ENCODE measurements at regions not wholly inside any gene's neighbourhood (a gene's known extent, or its start where the extent isn't known, plus 50 kb on each side); places are given as distances from the start of the nearest gene placed in this dataset.
"Not testable (repeated sequence)": the region's sequence is repeated elsewhere in the genome, so short reads cannot be mapped to it uniquely, and the experiment has no call there.

- not testable (repeated sequence) for H3K27ac ChIP-seq (ENCODE audit: low read length); H3K4me3 ChIP-seq (ENCODE audit: low read length); H3K9ac ChIP-seq (ENCODE audit: low read length); H3K4me1 ChIP-seq (ENCODE audit: control insufficient read depth, low read depth, low read length); H3K27me3 ChIP-seq (ENCODE audit: control insufficient read depth, insufficient read depth, low read length); H3K9me3 ChIP-seq (ENCODE audit: control insufficient read depth, low read depth, low read length); H3K36me3 ChIP-seq (ENCODE audit: control insufficient read depth, low read depth, low read length)
These were observed 4092.8 kb upstream of the TPTE start for GRCh38 chr21:6428498-6429092.

- not testable (repeated sequence) for H3K9me3 ChIP-seq (ENCODE audit: control insufficient read depth, low read depth, low read length); H3K4me3 ChIP-seq (ENCODE audit: low read length); H3K36me3 ChIP-seq (ENCODE audit: control insufficient read depth, low read depth, low read length); H3K27me3 ChIP-seq (ENCODE audit: control insufficient read depth, insufficient read depth, low read length); H3K9ac ChIP-seq (ENCODE audit: low read length); H3K27ac ChIP-seq (ENCODE audit: low read length); H3K4me1 ChIP-seq (ENCODE audit: control insufficient read depth, low read depth, low read length)
These were observed 4091.5 kb upstream of the TPTE start for GRCh38 chr21:6429924-6430323.

GRCh38 chr21:6433149-6433548, 4088.2 kb upstream of the TPTE start:
- not testable (repeated sequence) for H3K9me3 ChIP-seq (ENCODE audit: control insufficient read depth, low read depth, low read length); H3K9ac ChIP-seq (ENCODE audit: low read length); H3K4me1 ChIP-seq (ENCODE audit: control insufficient read depth, low read depth, low read length); H3K4me3 ChIP-seq (ENCODE audit: low read length); H3K27me3 ChIP-seq (ENCODE audit: control insufficient read depth, insufficient read depth, low read length); H3K36me3 ChIP-seq (ENCODE audit: control insufficient read depth, low read depth, low read length); H3K27ac ChIP-seq (ENCODE audit: low read length)

GRCh38 chr21:6436205-6436604, 4085.2 kb upstream of the TPTE start:
- not testable (repeated sequence) for H3K36me3 ChIP-seq (ENCODE audit: control insufficient read depth, low read depth, low read length); H3K27me3 ChIP-seq (ENCODE audit: control insufficient read depth, insufficient read depth, low read length); H3K9me3 ChIP-seq (ENCODE audit: control insufficient read depth, low read depth, low read length); H3K4me3 ChIP-seq (ENCODE audit: low read length); H3K4me1 ChIP-seq (ENCODE audit: control insufficient read depth, low read depth, low read length); H3K27ac ChIP-seq (ENCODE audit: low read length); H3K9ac ChIP-seq (ENCODE audit: low read length)

- H3K9ac ChIP-seq (ENCODE audit: low read length); H3K9me3 ChIP-seq (ENCODE audit: control insufficient read depth, low read depth, low read length); H3K4me1 ChIP-seq (ENCODE audit: control insufficient read depth, low read depth, low read length); H3K36me3 ChIP-seq (ENCODE audit: control insufficient read depth, low read depth, low read length); H3K27ac ChIP-seq (ENCODE audit: low read length); H3K27me3 ChIP-seq (ENCODE audit: control insufficient read depth, insufficient read depth, low read length); H3K4me3 ChIP-seq (ENCODE audit: low read length): not testable (repeated sequence)
These were observed 4084.2 kb upstream of the TPTE start for GRCh38 chr21:6436971-6437833.

- H3K9ac ChIP-seq (ENCODE audit: low read length); H3K4me3 ChIP-seq (ENCODE audit: low read length); H3K9me3 ChIP-seq (ENCODE audit: control insufficient read depth, low read depth, low read length); H3K4me1 ChIP-seq (ENCODE audit: control insufficient read depth, low read depth, low read length); H3K27ac ChIP-seq (ENCODE audit: low read length); H3K36me3 ChIP-seq (ENCODE audit: control insufficient read depth, low read depth, low read length); H3K27me3 ChIP-seq (ENCODE audit: control insufficient read depth, insufficient read depth, low read length): not testable (repeated sequence)
These were observed 4083.6 kb upstream of the TPTE start for GRCh38 chr21:6437834-6438187.

- not testable (repeated sequence) for H3K27ac ChIP-seq (ENCODE audit: low read length); H3K4me3 ChIP-seq (ENCODE audit: low read length); H3K4me1 ChIP-seq (ENCODE audit: control insufficient read depth, low read depth, low read length); H3K27me3 ChIP-seq (ENCODE audit: control insufficient read depth, insufficient read depth, low read length); H3K36me3 ChIP-seq (ENCODE audit: control insufficient read depth, low read depth, low read length); H3K9ac ChIP-seq (ENCODE audit: low read length); H3K9me3 ChIP-seq (ENCODE audit: control insufficient read depth, low read depth, low read length)
These were observed 4082.3 kb upstream of the TPTE start for GRCh38 chr21:6439058-6439457.

- H3K36me3 ChIP-seq (ENCODE audit: control insufficient read depth, low read depth, low read length); H3K27ac ChIP-seq (ENCODE audit: low read length); H3K4me3 ChIP-seq (ENCODE audit: low read length); H3K9me3 ChIP-seq (ENCODE audit: control insufficient read depth, low read depth, low read length); H3K4me1 ChIP-seq (ENCODE audit: control insufficient read depth, low read depth, low read length); H3K9ac ChIP-seq (ENCODE audit: low read length); H3K27me3 ChIP-seq (ENCODE audit: control insufficient read depth, insufficient read depth, low read length): not testable (repeated sequence)
These were observed 4066.6 kb upstream of the TPTE start for GRCh38 chr21:6454648-6455340.

- not testable (repeated sequence) for H3K36me3 ChIP-seq (ENCODE audit: control insufficient read depth, low read depth, low read length); H3K4me3 ChIP-seq (ENCODE audit: low read length); H3K9ac ChIP-seq (ENCODE audit: low read length); H3K4me1 ChIP-seq (ENCODE audit: control insufficient read depth, low read depth, low read length); H3K9me3 ChIP-seq (ENCODE audit: control insufficient read depth, low read depth, low read length); H3K27me3 ChIP-seq (ENCODE audit: control insufficient read depth, insufficient read depth, low read length); H3K27ac ChIP-seq (ENCODE audit: low read length)
These were observed 4065.2 kb upstream of the TPTE start for GRCh38 chr21:6456011-6456661.

GRCh38 chr21:6459761-6460160, 4061.6 kb upstream of the TPTE start:
- not testable (repeated sequence) for H3K9ac ChIP-seq (ENCODE audit: low read length); H3K27ac ChIP-seq (ENCODE audit: low read length); H3K27me3 ChIP-seq (ENCODE audit: control insufficient read depth, insufficient read depth, low read length); H3K9me3 ChIP-seq (ENCODE audit: control insufficient read depth, low read depth, low read length); H3K36me3 ChIP-seq (ENCODE audit: control insufficient read depth, low read depth, low read length); H3K4me1 ChIP-seq (ENCODE audit: control insufficient read depth, low read depth, low read length); H3K4me3 ChIP-seq (ENCODE audit: low read length)

- H3K27ac ChIP-seq (ENCODE audit: low read length); H3K4me1 ChIP-seq (ENCODE audit: control insufficient read depth, low read depth, low read length); H3K9ac ChIP-seq (ENCODE audit: low read length); H3K27me3 ChIP-seq (ENCODE audit: control insufficient read depth, insufficient read depth, low read length); H3K4me3 ChIP-seq (ENCODE audit: low read length); H3K9me3 ChIP-seq (ENCODE audit: control insufficient read depth, low read depth, low read length); H3K36me3 ChIP-seq (ENCODE audit: control insufficient read depth, low read depth, low read length): not testable (repeated sequence)
These were observed 4060.0 kb upstream of the TPTE start for GRCh38 chr21:6461358-6461757.
